GM18870 (cell line): ENCODE measurements at regions not wholly inside any gene's neighbourhood (a gene's known extent, or its start where the extent isn't known, plus 50 kb on each side); places are given as distances from the start of the nearest gene placed in this dataset.
"Not testable (repeated sequence)": the region's sequence is repeated elsewhere in the genome, so short reads cannot be mapped to it uniquely, and the experiment has no call there.

ENCODE experiments used
- ATAC-seq: cut with Tn5 transposase; IDR thresholded peaks from one replicate; pipeline ENCODE4 v1.9.1; 2021; ENCODE audit warnings: moderate library complexity; ENCODE audit not compliant: unreplicated experiment

DNA sequence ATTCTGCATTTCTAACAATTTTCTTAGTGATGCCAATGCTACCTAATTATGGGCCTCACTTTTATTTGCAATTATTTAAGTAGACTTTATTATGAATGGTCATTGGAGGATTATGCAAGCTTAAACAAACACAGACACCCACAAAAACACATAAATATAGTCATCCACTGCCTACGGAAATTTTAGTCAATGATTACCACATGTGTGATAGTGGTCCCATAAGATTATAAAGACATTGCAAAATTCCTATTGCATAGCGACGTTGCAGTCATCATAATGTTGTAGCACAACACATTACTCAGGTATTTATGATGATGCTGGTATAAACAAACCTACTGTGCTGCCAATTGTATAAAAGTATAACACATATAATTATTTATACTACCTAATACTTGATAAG lies 247.8 kb upstream of the ALCAM start:
- ATAC-seq: no peak

- no peak for ATAC-seq
Measured at GRCh38 chr3:105119801-105120340, 246.8 kb upstream of the ALCAM start.

DNA sequence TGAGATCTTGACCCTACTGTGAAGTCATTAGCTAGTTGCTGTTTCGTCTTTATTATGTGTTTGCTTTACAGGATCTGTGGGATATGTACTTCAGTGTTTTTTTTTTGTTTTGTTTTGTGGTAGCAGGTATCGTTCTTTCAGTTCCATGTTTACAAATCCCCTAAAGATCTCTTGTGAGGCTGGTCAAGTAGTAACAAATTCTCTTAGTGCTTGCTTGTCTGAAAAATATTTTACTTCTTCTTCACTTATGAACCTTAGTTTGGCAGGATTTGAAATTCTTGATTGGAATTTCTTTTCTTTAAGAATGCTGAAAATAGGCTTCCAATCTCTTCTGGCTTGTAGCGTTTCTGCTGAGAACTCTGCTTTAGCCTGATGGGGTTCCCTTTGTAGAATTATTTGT lies 235.8 kb upstream of the ALCAM start:
- no peak for ATAC-seq

DNA sequence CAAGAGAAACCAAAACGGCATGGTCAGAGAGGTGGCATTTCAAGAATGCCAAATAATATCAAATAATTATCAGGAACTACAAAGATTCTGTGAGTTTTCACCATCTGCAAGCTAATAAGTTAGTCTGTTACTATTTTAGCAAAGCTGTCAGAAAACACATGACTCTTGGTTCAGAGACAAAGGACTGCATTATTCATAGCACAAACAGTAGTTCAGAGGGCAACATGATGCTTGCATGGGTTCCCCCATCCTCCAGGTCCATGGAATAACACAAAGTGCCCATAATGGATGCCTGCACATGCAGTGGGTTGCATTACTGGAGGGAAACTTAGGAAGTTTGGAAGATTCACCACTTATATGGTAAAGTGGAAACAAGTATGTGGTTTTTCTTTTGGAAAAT lies 228.8 kb upstream of the ALCAM start:
- ATAC-seq: no peak

DNA sequence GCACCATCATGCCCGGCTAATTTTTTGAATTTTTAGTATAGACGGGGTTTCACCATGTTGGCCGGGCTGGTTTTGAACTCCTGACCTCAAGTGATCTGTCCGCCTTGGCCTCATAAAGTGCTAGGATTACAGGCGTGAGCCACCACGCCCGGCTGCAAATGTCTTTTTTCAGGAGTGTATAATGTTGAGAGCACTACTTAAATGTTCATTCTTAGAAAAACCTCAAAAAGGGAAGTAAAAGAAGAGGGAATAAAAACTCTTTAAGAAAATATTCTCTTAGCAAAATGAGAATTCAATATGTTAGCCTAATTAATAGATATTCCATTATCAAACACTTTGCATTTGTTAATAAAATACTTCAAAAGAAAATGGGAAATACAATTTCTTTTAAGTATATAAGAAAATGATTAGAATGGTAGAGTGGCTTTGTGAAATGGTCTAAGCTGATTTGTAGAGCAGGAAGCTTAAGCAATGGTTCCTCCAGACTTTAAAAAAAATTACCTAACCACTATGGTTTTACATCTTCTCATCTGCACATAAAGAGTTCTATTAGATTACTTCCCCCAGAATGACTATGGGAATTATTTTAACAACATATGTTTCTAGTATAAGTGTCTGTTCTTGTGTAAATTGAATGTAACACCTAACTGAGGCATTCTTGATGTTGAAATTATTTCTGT lies 226.7 kb upstream of the ALCAM start:
- ATAC-seq: no peak

DNA sequence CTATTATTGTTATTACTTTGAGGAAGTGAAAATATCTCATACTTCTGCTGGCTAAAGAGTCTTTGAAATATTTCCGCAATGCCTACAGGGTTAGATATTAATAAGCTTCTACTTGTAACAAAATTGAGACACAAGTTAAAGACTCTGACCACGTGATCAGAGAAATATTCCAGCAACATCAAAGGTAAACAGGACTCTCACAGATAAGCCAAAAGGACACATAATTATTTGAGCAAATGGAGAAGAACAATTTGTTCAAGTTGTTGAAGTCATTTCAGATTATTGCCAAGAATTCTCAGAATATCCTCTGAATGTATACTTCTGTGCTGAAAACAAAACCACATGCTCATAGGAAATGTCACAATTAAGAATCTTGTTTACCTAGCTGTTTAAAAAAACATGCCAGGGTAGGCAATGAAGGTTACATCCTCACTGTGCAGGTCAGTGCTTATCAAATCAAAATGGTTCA lies 225.8 kb upstream of the ALCAM start:
- ATAC-seq: no peak

DNA sequence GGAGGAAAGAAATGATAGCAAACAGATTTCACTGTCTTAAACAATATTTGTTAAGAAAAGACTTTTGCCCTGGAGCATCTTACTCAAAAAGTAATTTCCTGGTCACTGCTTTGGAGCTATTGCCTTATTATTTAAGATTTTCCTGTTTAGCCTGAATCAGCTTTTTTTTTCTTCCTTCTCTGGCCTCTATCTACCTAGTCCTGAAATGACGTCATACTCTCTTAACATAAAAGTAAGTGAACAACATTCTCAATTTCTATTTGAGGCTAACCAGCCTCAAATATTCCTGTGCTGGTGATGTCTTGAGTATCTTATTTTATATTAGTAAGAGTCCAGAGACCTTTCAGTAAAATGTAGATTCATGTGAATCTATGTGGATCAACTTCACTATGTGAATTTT lies 221.9 kb upstream of the ALCAM start:
- no peak for ATAC-seq

GRCh38 chr3:105145511-105145910 lies 221.2 kb upstream of the ALCAM start:
- ATAC-seq: no peak

DNA sequence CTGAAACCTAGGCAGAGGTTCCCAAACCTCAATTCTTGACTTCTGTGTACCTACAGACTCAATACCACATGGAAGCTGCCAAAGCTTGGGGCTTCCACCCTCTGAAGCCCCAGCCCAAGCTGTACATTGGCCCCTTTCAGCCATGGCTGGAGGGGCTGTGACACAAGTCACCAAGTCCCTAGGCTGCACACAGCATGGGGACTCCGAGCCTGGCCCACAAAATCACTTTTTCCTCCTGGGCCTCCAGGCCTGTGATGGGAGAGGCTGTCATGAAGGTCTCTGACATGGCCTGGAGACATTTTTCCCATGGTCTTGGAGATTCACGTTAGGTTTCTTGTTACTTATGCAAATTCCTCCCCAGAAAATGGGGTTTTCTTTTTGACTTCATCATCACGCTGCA lies 217.5 kb upstream of the ALCAM start:
- not testable (repeated sequence) for ATAC-seq

DNA sequence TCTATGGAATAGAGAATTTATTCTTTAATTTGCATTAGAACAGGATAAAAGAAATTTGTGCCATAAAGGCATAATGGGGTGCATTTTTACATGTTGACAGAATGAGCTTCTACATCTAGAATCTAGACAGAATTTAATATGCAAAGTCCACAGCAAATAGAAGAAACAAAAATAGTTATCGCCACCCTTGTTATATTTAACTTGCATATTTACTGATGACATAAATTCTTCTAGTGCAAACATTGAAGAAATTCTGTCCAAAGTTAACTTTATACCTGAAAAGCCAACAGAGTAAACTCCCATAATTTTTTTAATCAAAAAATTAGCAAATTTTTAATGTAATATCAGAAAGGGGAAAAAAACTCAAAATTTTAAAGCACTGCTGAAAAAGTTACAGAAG lies 213.7 kb upstream of the ALCAM start:
- ATAC-seq: no peak

DNA sequence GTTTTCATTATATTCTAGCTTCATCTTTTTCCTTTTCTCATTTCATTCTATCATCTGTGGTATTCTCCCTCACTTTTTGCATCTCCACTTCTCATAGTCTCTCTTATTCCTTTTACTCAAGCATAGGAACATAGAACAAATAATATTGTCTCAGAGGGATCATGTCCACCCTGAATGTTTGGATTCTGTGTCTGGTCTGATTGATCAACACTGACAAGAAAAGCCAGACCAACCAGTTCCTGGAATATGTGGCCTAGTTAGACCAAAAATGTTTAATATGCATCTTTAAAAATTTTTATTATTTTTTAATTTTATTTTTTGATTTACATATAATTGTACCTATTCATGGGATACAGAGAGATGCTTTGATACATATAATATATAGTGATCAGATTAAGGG lies 212.0 kb upstream of the ALCAM start:
- ATAC-seq: no peak

DNA sequence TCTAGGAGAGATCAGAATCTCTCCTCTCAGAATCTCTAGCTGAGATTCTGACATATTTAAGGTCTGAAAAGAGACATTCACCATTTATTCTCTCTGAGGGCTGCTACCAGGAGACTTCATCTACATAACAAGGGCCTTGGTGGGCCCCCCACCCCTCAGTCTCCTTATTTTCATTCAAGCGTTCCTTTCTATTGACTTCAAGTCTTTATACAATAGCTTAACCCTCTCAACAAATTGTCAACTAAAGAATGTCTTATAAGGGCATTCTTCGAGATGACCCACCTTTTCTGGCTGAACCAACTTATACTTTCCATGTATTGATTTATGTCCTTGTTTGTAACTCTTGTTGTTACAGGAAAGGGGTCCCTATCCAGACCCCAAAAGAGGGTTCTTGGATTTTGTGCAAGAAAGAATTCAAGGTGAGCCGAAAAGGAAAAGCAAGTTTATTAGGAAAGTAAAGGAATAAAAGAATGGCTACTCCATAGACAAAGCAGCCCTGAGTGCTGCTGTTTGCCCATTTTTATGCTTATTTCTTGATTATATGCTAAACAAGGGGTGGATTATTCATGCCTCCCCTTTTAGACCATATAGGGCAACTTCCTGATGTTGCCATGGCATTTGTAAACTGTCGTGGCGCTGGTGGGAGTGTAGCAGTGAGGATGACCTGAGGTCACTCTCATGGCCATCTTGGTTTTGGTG lies 209.5 kb upstream of the ALCAM start:
- no peak for ATAC-seq

DNA sequence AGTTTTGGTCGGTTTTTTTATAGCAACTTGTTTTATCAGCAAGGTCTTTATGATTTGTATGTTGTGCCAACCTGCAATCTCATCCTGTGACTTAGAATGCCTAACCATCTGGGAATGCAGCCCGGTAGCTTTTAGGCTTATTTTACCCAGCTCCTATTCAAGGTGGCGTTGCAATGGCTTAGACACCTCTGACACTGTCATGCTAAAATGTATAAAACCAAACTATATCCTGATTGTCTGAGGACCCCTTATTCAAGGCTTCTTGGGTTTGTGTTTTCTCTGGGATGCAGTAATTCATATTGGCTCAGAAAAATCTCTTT lies 209.0 kb upstream of the ALCAM start:
- no peak for ATAC-seq

GRCh38 chr3:105158286-105158685 lies 208.4 kb upstream of the ALCAM start:
- ATAC-seq: no peak

DNA sequence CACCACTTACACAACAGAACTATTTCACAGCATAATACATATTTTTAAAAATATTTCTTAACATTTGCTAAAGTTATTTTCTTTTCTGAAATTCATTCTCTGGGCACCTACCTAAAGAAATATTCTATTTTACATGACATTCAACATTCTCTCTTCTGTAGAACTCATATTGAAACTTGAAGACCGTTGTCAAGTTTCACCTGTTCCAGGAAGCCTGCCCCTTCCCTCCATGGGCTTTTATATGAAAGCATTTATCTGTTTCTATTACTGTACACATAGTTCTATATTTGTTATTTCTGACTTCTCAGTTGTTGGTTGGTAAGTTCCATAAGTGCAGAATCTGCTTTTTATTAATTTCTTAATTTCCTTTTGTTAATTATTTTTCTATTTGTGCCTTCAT lies 204.3 kb upstream of the ALCAM start:
- ATAC-seq: no peak

GRCh38 chr3:105166893-105167292 lies 199.8 kb upstream of the ALCAM start:
- no peak for ATAC-seq

DNA sequence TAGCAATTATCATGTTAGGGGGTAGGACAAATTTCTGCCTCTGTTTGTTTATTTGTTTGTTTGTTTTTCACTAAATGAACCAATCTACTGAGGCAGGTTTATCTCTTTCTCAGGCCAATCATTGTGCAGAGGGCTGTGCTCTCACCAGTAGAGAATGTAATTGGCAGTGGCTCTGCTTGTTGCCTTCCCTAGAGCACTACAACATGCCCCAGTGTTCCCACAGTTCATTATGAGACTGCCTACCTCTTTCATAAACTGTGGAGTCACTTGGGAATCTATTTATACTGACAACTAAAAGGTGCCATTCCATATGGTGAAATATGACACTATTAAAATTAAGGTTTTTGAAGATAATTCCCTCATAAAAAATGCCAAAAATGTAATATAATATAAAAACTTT lies 196.3 kb upstream of the ALCAM start:
- no peak for ATAC-seq

GRCh38 chr3:105174017-105174615 lies 192.6 kb upstream of the ALCAM start:
- ATAC-seq: no peak

- ATAC-seq: no peak
Measured at GRCh38 chr3:105177576-105177975, 189.1 kb upstream of the ALCAM start.

DNA sequence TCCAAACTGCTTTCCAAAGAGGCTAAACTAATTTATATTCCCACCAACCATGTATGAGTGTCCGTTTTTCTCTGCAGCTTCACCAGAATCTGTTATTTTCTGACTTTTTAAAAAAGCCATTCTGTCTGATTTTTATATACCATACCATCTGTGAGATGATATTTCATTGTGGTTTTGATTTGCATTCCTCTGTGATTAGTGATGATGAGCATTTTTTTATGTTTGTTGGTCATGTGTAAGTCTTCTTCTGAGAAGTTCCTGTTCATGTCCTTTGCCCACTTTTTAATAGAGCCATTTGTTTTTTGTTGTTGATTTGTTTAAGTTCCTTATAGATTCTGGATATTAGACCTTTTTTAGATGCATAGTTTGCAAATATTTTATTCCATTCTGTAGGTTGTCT lies 179.4 kb upstream of the ALCAM start:
- no peak for ATAC-seq

DNA sequence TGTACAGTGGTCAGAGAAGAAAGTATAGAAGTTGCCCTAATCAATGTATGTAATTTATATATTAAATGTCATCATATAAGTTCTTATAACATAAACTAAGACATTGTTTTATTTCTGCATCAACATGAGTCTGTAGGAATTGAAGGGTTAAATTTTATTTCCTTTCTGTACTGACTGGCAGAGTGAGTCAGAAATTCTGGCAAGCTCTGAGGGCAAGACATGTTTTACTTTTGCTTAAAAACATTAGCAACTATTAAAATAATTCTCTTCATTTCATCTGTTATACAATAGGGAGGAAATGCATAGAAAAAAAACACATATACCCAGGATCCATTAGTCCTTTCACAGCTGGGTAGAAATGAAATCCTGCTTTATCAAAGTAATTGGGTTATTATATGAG lies 171.4 kb upstream of the ALCAM start:
- no peak for ATAC-seq

GRCh38 chr3:105197863-105198262 lies 168.8 kb upstream of the ALCAM start:
- no peak for ATAC-seq
